ENCODE measurements at regions not wholly inside any gene's neighbourhood (a gene's known extent, or its start where the extent isn't known, plus 50 kb on each side); places are given as distances from the start of the nearest gene placed in this dataset.

GRCh38 chr11:131052367-131052766, 136.1 kb upstream of the SNX19 start:
- DNase-seq (ENCODE audit: low spot score): no peak

GRCh38 chr11:131056036-131056435, 139.8 kb upstream of the SNX19 start:
- DNase-seq (ENCODE audit: low spot score): no peak

GRCh38 chr11:131063638-131064037, 147.4 kb upstream of the SNX19 start:
- DNase-seq (ENCODE audit: low spot score): no peak

- DNase-seq (ENCODE audit: low spot score): peak; percentile 85
Measured at GRCh38 chr11:131064373-131064991, 148.2 kb upstream of the SNX19 start.

GRCh38 chr11:131065435-131066413, 149.4 kb upstream of the SNX19 start:
- no peak for DNase-seq (ENCODE audit: low spot score)

GRCh38 chr11:131066551-131066950, 150.3 kb upstream of the SNX19 start:
- DNase-seq (ENCODE audit: low spot score): no peak

- no peak for DNase-seq (ENCODE audit: low spot score)
Measured at GRCh38 chr11:131070365-131070764, 154.1 kb upstream of the SNX19 start.

GRCh38 chr11:131073167-131073566, 156.9 kb upstream of the SNX19 start:
- DNase-seq (ENCODE audit: low spot score): peak; percentile 13

- DNase-seq (ENCODE audit: low spot score): no peak
Measured at GRCh38 chr11:131074573-131074972, 158.3 kb upstream of the SNX19 start.

- DNase-seq (ENCODE audit: low spot score): no peak
Measured at GRCh38 chr11:131077340-131077739, 161.1 kb upstream of the SNX19 start.

GRCh38 chr11:131079036-131079435, 162.8 kb upstream of the SNX19 start:
- DNase-seq (ENCODE audit: low spot score): no peak

GRCh38 chr11:131089727-131090245, 173.5 kb upstream of the SNX19 start:
- DNase-seq (ENCODE audit: low spot score): no peak

GRCh38 chr11:131092469-131092868, 176.2 kb upstream of the SNX19 start:
- DNase-seq (ENCODE audit: low spot score): no peak

GRCh38 chr11:131094827-131095226, 178.5 kb upstream of the SNX19 start:
- no peak for DNase-seq (ENCODE audit: low spot score)

- DNase-seq (ENCODE audit: low spot score): no peak
Measured at GRCh38 chr11:131095511-131096185, 179.4 kb upstream of the SNX19 start.

GRCh38 chr11:131099013-131099412, 182.7 kb upstream of the SNX19 start:
- peak; percentile 41 for DNase-seq (ENCODE audit: low spot score)

GRCh38 chr11:131099746-131100145, 183.5 kb upstream of the SNX19 start:
- no peak for DNase-seq (ENCODE audit: low spot score)

- DNase-seq (ENCODE audit: low spot score): peak; percentile 19
Measured at GRCh38 chr11:131108760-131109159, 192.5 kb upstream of the SNX19 start.

- peak; percentile 72 for DNase-seq (ENCODE audit: low spot score)
Measured at GRCh38 chr11:131109257-131109656, 193.0 kb upstream of the SNX19 start.

GRCh38 chr11:131109790-131110189, 193.5 kb upstream of the SNX19 start:
- no peak for DNase-seq (ENCODE audit: low spot score)

- no peak for DNase-seq (ENCODE audit: low spot score)
Measured at GRCh38 chr11:131111775-131112174, 195.5 kb upstream of the SNX19 start.

GRCh38 chr11:131118247-131118646, 202.0 kb upstream of the SNX19 start:
- DNase-seq (ENCODE audit: low spot score): no peak
